ENCODE measurements at regions not wholly inside any gene's neighbourhood (a gene's known extent, or its start where the extent isn't known, plus 50 kb on each side); places are given as distances from the start of the nearest gene placed in this dataset.

DNA sequence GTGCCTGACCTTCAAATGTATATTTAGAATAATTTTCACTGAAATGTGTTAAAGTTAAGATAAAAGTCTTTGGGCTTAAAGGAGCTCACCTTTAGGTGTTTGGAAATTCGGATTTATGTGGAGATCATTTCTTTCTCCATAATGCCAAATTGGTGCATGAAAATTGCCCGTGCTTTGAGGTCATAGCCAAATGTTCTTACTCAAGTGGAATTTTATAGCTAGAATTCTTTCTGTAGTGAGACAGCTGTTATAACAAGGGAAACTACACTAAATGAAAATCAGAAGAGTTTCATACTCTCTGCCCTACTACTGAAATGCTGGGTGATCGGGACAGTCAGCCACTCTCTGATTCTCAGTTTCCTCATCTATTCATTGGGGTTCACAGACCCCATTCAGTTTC lies 89.5 kb upstream of the DBX1 start:
- TF ChIP-seq, protein P1, sequence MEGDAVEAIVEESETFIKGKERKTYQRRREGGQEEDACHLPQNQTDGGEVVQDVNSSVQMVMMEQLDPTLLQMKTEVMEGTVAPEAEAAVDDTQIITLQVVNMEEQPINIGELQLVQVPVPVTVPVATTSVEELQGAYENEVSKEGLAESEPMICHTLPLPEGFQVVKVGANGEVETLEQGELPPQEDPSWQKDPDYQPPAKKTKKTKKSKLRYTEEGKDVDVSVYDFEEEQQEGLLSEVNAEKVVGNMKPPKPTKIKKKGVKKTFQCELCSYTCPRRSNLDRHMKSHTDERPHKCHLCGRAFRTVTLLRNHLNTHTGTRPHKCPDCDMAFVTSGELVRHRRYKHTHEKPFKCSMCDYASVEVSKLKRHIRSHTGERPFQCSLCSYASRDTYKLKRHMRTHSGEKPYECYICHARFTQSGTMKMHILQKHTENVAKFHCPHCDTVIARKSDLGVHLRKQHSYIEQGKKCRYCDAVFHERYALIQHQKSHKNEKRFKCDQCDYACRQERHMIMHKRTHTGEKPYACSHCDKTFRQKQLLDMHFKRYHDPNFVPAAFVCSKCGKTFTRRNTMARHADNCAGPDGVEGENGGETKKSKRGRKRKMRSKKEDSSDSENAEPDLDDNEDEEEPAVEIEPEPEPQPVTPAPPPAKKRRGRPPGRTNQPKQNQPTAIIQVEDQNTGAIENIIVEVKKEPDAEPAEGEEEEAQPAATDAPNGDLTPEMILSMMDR (IDR thresholded peaks at IDR 0.05): no peak

DNA sequence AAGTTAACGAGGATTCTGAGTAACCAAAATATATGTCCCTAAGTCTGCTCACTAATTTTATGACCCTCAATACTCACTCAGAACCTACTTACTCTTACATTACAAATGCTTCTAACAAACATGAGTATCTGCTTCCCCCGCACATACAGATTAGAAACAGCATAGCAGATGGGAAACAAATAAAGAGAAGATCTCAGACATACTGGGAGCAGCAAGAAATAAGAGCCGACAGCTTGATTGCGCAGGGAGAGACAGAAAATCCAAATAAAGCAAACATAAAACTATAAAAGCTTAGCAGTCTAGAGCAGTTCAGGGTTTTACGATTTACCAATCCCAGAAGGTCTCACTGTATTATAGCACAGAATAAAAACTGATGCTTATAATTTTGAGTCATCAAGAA lies 89.1 kb upstream of the DBX1 start:
- TF ChIP-seq, protein P1 (IDR thresholded peaks at IDR 0.05): no peak

DNA sequence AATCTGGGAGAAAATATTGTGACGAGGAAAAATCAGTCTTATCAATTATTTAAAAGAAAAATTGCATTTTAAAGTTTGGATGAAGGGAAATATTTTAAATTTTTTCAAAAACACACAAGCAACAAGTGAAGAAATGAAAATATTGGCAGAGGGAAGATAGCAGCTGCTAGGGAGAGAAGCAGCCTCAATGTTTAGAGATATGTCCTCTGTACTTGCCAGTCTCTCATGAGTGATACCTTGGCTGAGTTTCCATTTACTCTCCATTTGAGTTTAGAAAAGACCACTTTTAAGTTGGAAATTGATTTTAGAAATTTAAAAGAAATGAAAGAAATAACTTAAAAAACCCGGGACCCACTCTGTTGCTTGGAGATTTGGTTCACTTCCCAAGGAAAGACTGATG lies 88.6 kb upstream of the DBX1 start:
- TF ChIP-seq, protein P1 (IDR thresholded peaks at IDR 0.05): no peak

DNA sequence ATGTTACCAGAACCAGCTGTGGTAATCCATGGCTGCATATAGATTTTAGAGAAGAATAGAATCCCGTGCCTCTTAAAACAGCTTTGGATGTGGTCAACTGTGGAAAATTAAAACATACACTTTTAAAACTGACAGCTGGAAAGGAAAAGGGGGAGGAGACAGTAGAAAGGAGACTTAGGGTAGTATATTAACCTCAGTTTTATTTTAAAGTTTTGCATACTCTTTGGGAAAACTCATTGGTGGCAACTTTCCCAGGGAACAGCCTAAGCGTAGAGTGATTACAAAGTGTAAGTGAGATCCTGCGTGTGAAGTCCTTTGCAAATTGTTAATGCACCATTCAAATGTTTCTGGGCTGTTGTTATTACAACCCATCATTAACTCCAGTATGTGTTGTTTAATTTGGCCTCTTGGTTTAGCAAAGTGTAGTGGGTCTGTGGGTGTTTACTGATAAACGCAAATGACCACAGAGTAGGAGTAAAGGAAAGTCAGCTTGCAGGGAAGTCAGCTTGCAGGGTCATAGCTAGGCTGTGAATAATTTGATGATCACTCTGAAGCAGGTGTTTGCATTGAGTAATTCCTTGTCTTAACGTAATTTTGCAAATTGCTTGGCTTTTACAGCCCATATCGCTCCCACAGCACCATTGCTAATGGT lies 88.0 kb upstream of the DBX1 start:
- TF ChIP-seq, protein P1 (IDR thresholded peaks at IDR 0.05): no peak

DNA sequence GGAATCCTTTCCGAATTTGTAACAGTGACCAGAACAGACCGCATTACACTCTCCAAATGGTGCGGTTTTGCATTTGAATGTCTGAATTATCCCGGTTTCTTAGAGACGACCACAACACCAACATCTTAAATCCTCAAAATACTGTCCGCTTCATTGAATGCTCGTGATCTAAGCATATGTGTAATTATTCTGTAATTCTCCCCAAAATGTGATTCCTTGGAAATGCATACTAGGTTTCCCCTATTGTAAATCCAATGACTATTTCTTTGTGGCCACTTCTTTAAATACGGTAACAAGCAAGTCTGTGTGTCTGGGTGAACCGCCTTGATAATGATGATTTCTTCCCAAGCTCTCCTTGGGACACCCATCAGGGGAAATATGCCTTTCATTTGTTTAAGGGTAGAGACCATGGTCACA lies 87.3 kb upstream of the DBX1 start:
- TF ChIP-seq, protein P1 (IDR thresholded peaks at IDR 0.05): no peak

DNA sequence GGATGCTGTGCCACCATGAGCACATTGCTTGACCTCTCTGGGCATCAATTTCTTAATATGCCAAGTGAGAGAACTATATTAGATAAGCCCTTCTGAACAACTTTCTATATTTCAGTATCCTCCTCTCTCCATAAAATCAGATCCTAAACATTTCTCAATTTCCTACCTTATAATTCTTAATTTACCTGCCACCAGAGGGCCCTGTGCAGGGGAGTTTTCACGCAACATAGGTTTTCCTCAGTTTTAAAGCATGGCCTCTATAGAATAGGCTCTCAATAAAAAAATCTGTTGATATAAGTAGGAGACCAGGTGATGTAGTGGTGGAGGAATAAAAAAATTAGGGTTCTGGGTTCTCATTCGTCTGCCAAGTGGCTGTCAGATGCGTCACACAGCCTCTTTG lies 83.7 kb upstream of the DBX1 start:
- TF ChIP-seq, protein P1 (IDR thresholded peaks at IDR 0.05): peak; percentile 53

DNA sequence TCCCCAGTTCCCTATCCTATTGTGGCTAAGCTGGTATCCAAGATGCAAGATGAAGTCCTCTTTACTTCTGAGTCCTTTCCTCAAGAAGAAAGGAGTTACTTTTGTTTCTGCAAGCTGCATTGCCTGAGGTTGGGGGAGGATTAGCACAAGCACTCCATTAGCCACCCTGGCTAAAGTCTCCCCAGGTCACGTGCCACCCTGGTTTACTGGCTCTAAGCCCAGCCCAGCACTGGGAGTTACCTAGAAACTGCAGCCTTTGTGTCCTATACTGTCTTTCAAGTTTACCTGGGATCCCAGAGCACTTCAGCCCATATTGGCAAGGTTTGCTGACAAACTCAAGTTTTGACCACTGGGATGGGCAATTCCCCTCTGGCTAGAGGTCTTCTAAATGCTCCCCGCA lies 78.4 kb upstream of the DBX1 start:
- TF ChIP-seq, protein P1 (IDR thresholded peaks at IDR 0.05): no peak

DNA sequence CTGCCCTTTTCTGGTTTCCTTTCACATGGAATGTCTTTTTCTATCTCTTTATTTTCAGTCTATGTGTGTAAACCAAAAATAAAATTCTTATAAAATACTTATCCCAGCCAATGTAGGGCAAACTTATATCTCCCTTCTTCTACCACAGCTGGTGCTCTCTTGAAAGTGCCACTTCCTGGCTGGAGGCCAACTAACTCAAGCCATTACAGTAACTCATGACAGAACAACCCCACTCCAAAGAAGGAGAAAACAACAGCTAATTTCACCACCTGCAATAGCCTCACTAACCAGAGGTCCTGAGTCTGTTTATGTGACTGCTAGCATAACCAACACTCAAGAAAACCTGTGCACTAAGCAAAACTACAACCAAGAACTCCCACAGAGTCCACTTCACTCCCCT lies 74.9 kb upstream of the DBX1 start:
- TF ChIP-seq, protein P1 (IDR thresholded peaks at IDR 0.05): no peak
